ENCODE measurements at regions not wholly inside any gene's neighbourhood (a gene's known extent, or its start where the extent isn't known, plus 50 kb on each side); places are given as distances from the start of the nearest gene placed in this dataset.

DNA sequence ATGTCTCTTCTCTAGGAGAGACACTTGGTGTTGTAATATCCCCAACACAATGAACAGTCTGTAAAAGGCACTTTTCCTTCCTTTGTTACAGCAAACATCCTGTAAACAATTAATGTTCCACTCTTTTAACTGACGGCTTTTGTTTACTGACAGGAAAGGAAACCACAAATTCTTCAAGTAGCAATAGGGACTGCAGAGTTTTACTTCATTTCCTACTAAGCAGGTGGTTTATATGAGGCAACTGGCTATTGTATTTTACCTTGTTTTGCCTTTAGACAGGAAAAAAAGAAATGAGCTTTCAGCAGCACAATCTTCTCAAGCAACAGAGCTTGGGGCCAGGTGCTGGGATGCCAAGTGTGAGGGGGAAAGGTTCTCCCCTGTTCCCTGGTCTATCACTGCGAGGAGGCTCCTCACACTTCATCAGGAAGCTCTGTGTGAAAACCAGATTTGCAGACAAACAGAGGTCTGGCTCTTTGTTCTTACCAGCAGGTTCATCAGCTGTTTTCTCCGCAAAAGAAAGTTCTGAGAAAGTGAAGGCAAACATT lies 51.2 kb downstream of the SIPA1L2 start:
- TF ChIP-seq, protein P1, sequence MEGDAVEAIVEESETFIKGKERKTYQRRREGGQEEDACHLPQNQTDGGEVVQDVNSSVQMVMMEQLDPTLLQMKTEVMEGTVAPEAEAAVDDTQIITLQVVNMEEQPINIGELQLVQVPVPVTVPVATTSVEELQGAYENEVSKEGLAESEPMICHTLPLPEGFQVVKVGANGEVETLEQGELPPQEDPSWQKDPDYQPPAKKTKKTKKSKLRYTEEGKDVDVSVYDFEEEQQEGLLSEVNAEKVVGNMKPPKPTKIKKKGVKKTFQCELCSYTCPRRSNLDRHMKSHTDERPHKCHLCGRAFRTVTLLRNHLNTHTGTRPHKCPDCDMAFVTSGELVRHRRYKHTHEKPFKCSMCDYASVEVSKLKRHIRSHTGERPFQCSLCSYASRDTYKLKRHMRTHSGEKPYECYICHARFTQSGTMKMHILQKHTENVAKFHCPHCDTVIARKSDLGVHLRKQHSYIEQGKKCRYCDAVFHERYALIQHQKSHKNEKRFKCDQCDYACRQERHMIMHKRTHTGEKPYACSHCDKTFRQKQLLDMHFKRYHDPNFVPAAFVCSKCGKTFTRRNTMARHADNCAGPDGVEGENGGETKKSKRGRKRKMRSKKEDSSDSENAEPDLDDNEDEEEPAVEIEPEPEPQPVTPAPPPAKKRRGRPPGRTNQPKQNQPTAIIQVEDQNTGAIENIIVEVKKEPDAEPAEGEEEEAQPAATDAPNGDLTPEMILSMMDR (IDR thresholded peaks at IDR 0.05): no peak
- TF ChIP-seq, protein P2, sequence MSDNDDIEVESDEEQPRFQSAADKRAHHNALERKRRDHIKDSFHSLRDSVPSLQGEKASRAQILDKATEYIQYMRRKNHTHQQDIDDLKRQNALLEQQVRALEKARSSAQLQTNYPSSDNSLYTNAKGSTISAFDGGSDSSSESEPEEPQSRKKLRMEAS (CRISPR knock-in tag; IDR thresholded peaks at IDR 0.05): no peak
